ENCODE measurements at regions not wholly inside any gene's neighbourhood (a gene's known extent, or its start where the extent isn't known, plus 50 kb on each side); places are given as distances from the start of the nearest gene placed in this dataset.

GRCh38 chr3:41102053-41102556 is 97.2 kb upstream of the CTNNB1 start:
- Histone ChIP-seq H3K4me3 (no peak overlapping the region), H2AFZ (ENCODE audit: low read depth, low read length) (no peak overlapping the region), H3K36me3 (ENCODE audit: control insufficient read depth, insufficient read depth, low read length) (no peaks in the 10 kb centered on the region), H3K79me2 (ENCODE audit: control insufficient read depth, insufficient read depth, low read length) (no peaks in the 10 kb centered on the region), H3K4me1 (replicated peaks in 1 of 2; ENCODE audit: control insufficient read depth in 2 of 2, insufficient read depth in 2 of 2, low read length in 2 of 2) (peaks cover 0 to 10% of the 10 kb centered on the region in 2 experiments; a peak in 2 of 5 replicates), H4K20me1 (replicated peaks; ENCODE audit: control insufficient read depth, insufficient read depth, low read length) (no peaks in the 10 kb centered on the region), H3K27ac (ENCODE audit: extremely low read depth, low read depth, low read length) (no peak overlapping the region), H3K4me2 (ENCODE audit: insufficient read depth, low read length) (peak overlapping the region; percentile 34; the same call in 1 of the 2 replicates), H3K9me3 (replicated peaks; ENCODE audit: control insufficient read depth, insufficient read depth, low read depth, low read length) (no peaks in the 10 kb centered on the region), H3K9ac (ENCODE audit: insufficient read depth in 1 of 2, low read depth in 2 of 2, low read length in 2 of 2) (no peak overlapping the region), H3K27me3 (ENCODE audit: control insufficient read depth in 2 of 2, insufficient read depth in 2 of 2, low read length in 2 of 2) (peaks cover 0 to 11% of the 10 kb centered on the region in 2 experiments; a peak in 3 of 5 replicates), H3K9me1 (ENCODE audit: control insufficient read depth, insufficient read depth, low read length) (no peaks in the 10 kb centered on the region)
- in situ Hi-C loops (cut with MboI) (no loop called here), intact Hi-C loops (cut with micrococcal nuclease) (no loop called here)
- ATAC-seq (peak; percentile 86), FAIRE-seq (peak; percentile 26), DNase-seq (ENCODE audit: extremely low read depth in 1 of 4, low spot score in 3 of 4) (peak in 3 of 4 experiments; percentile 20 to 44 (median 38))
- 1% methylated on average over 5 of the region's 5 CpGs for WGBS (ENCODE audit: insufficient coverage, low coverage, missing lambda C conversion rate)
- CTCF ChIA-PET (ENCODE audit: low intra/inter-chr PET ratio), result no interaction called here
- POLR2A ChIA-PET, result interaction anchor here (0.8 to 1.7 kb wide), 2 partner anchors 22 to 81 kb away, joined by 3 to 4 read pairs; no protein-coding TSS in a partner anchor
- BruUV-seq (replicated peaks), result no TSS peak
- TF ChIP-seq FOXP1 (CRISPR knock-in tag; IDR thresholded peaks at IDR 0.05) (no peak), BDP1 (IDR thresholded peaks at IDR 0.05; ENCODE audit: insufficient read depth, insufficient read length) (no peak), ZNF583 (CRISPR knock-in tag; IDR thresholded peaks at IDR 0.05) (no peak), CTBP1 (IDR thresholded peaks at IDR 0.05; ENCODE audit: borderline replicate concordance) (peak; percentile 85), CHCHD3 (CRISPR knock-in tag; IDR thresholded peaks at IDR 0.05) (no peak), ZFP36 (IDR thresholded peaks at IDR 0.05; ENCODE audit: low read depth, low read length, partially characterized antibody) (no peak), ZNF57 (CRISPR knock-in tag; IDR thresholded peaks at IDR 0.05) (no peak), MYC (IDR thresholded peaks at IDR 0.05; ENCODE audit: low read depth, low read length) (no peak), MYC (CRISPR knock-in tag; IDR thresholded peaks at IDR 0.05; ENCODE audit: borderline replicate concordance, low read depth) (no peak), REST (IDR thresholded peaks at IDR 0.05; ENCODE audit: borderline replicate concordance) (no peak), REST (CRISPR knock-in tag; IDR thresholded peaks at IDR 0.05; ENCODE audit: low read depth) (no peak), ZNF384 (IDR thresholded peaks at IDR 0.05; ENCODE audit: low read depth, low read length) (no peak), XRCC5 (IDR thresholded peaks at IDR 0.05; ENCODE audit: low read depth, low read length) (no peak), ZFPM2 (CRISPR knock-in tag; IDR thresholded peaks at IDR 0.05) (no peak), NEUROD1 (IDR thresholded peaks at IDR 0.05; ENCODE audit: borderline replicate concordance, low read depth, low read length, partially characterized antibody) (no peak), DMBX1 (CRISPR knock-in tag; IDR thresholded peaks at IDR 0.05; ENCODE audit: borderline replicate concordance) (0 out of 2 replicates have a peak, but pooled peaks have one; percentile 52)
